ENCODE measurements at regions not wholly inside any gene's neighbourhood (a gene's known extent, or its start where the extent isn't known, plus 50 kb on each side); places are given as distances from the start of the nearest gene placed in this dataset.

GRCh38 chr4:19940861-19941260 is 310.8 kb upstream of the SLIT2 start:
- Mint-ChIP-seq H3K36me3 (no peaks in the 10 kb centered on the region), H3K27ac (no peak overlapping the region)
- DNase-seq (ENCODE audit: low spot score in 2 of 2, unreplicated experiment in 2 of 2), result no peak

GRCh38 chr4:19936476-19936875 is 315.2 kb upstream of the SLIT2 start:
- Mint-ChIP-seq H3K4me3 (no peak overlapping the region), H3K36me3 (no peaks in the 10 kb centered on the region), H3K9me3 (no peaks in the 10 kb centered on the region), H3K4me1 (no peaks in the 10 kb centered on the region), H3K27ac (no peak overlapping the region), H3K27me3 (ENCODE audit: low read depth) (no peaks in the 10 kb centered on the region)
- TF ChIP-seq CTCF (IDR thresholded peaks at IDR 0.05; ENCODE audit: unreplicated experiment), result no peak
- DNase-seq (ENCODE audit: low spot score in 2 of 2, unreplicated experiment in 2 of 2), result no peak

More at GRCh38 chr4:19940861-19941260, 310.8 kb upstream of the SLIT2 start:
- H3K4me3 Mint-ChIP-seq, result no peak overlapping the region
- H3K4me1 Mint-ChIP-seq, result no peaks in the 10 kb centered on the region
- no peak for TF ChIP-seq CTCF (IDR thresholded peaks at IDR 0.05; ENCODE audit: unreplicated experiment)
- H3K9me3 Mint-ChIP-seq, result no peaks in the 10 kb centered on the region
- H3K27me3 Mint-ChIP-seq (ENCODE audit: low read depth), result no peaks in the 10 kb centered on the region

DNA sequence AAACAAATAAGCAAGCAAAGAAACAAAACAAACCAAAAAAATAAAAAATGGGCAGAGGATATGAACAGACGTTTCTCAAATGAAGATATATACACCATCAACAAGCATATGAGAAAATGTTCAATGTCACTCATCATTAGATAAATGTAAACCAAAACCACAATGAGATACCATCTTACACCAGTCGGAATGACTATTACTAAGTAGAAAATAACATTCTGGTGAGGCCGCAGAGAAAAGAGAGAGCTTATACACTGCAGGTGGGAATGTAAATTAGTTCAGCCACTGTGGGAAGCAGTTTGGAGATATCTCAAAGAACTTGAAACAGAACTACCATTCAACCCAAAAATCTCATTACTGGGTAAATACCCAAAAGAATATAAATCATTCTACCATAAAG is 321.0 kb upstream of the SLIT2 start:
- no peak for TF ChIP-seq CTCF (IDR thresholded peaks at IDR 0.05; ENCODE audit: unreplicated experiment)
- Mint-ChIP-seq H3K27me3 (ENCODE audit: low read depth) (no peaks in the 10 kb centered on the region), H3K27ac (no peak overlapping the region), H3K9me3 (no peaks in the 10 kb centered on the region), H3K4me1 (peaks cover 14% of the 10 kb centered on the region), H3K36me3 (no peaks in the 10 kb centered on the region), H3K4me3 (no peak overlapping the region)
- no peak for DNase-seq (ENCODE audit: low spot score in 2 of 2, unreplicated experiment in 2 of 2)

GRCh38 chr4:19927381-19927780 is 324.3 kb upstream of the SLIT2 start:
- DNase-seq (ENCODE audit: low spot score in 2 of 2, unreplicated experiment in 2 of 2), result no peak
- Mint-ChIP-seq H3K27ac (no peak overlapping the region), H3K4me3 (no peak overlapping the region), H3K4me1 (peaks cover 21% of the 10 kb centered on the region), H3K9me3 (peaks cover 4% of the 10 kb centered on the region), H3K27me3 (ENCODE audit: low read depth) (no peaks in the 10 kb centered on the region), H3K36me3 (no peaks in the 10 kb centered on the region)
- TF ChIP-seq CTCF (IDR thresholded peaks at IDR 0.05; ENCODE audit: unreplicated experiment), result no peak

DNA sequence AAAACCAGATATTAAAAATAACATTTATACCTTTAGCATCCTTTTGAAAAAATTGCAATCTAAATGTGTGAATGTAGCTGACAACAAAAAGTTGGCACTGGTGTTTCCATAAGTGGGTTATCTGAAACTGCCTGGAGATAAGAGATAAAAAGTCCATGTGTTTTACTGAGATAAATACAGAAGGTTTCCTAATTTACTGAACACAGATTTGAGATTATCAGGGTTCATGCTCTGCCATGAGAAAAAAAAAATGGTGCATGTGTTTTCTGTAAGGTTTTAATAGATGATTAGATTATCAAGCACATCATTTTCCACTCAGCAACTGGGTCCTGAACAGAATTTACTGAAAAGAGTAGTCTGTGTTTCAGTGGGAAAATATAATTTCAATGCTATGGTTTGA is 326.2 kb upstream of the SLIT2 start:
- Mint-ChIP-seq H3K9me3 (peaks cover 9% of the 10 kb centered on the region), H3K4me1 (peaks cover 21% of the 10 kb centered on the region)

More for the DNA sequence above, 326.2 kb upstream of the SLIT2 start:
- Mint-ChIP-seq H3K4me3 (no peak overlapping the region), H3K36me3 (no peaks in the 10 kb centered on the region), H3K27me3 (ENCODE audit: low read depth) (no peaks in the 10 kb centered on the region), H3K27ac (no peak overlapping the region)
- TF ChIP-seq CTCF (IDR thresholded peaks at IDR 0.05; ENCODE audit: unreplicated experiment), result no peak
- no peak for DNase-seq (ENCODE audit: low spot score in 2 of 2, unreplicated experiment in 2 of 2)
